Fibroblast of skin of right biceps (primary cell): ENCODE measurements at regions not wholly inside any gene's neighbourhood (a gene's known extent, or its start where the extent isn't known, plus 50 kb on each side); places are given as distances from the start of the nearest gene placed in this dataset.
A peak's percentile ranks its signal among the peaks of the same experiment; 100 is the strongest.
"Not testable (repeated sequence)": the region's sequence is repeated elsewhere in the genome, so short reads cannot be mapped to it uniquely, and the experiment has no call there.

Experiments
- DNase-seq: peaks from one replicate; pipeline ENCODE4 v3.0.0-alpha.2; 2013

- no peak for DNase-seq
Observed at GRCh38 chrX:37509349-37509748, 62.1 kb upstream of the LANCL3 start.

DNA sequence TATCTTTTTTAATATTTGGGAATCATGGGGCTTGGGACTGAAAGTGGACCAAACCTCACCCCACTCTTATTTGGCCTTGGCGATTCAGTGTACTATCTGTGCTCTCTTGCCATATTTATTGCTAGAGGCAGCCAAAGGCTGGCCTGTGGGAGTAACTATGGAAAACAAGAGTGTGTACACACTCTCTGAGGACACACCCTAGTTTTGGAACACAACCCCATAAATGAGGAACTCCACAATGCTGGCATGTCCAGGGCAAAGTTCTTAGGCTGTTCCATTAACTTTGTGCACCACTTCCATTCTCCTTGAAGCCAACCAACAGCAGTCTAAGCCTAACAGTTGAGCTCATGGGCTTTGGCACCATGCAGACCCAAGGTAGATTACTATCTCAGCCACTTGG is 54.9 kb upstream of the LANCL3 start:
- not testable (repeated sequence) for DNase-seq

DNA sequence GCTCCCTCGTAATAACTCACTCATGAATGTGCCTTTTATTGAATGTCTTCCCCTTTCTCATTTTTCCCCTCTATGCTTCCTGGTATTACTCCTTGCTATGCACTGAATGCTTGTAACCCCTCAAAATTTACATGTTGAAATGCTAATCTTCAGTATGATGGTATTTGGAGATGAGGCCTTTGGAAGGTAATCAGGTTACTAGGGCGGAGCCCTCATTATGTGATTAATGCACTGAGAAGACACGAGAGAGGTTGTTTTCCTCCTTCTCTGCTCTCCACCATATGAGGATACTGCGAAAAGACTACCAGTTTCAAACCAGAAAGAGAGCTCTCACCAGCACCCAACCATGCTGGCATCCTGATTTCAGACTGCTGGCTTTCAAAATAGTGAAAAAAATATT is 52.2 kb upstream of the LANCL3 start:
- not testable (repeated sequence) for DNase-seq

DNA sequence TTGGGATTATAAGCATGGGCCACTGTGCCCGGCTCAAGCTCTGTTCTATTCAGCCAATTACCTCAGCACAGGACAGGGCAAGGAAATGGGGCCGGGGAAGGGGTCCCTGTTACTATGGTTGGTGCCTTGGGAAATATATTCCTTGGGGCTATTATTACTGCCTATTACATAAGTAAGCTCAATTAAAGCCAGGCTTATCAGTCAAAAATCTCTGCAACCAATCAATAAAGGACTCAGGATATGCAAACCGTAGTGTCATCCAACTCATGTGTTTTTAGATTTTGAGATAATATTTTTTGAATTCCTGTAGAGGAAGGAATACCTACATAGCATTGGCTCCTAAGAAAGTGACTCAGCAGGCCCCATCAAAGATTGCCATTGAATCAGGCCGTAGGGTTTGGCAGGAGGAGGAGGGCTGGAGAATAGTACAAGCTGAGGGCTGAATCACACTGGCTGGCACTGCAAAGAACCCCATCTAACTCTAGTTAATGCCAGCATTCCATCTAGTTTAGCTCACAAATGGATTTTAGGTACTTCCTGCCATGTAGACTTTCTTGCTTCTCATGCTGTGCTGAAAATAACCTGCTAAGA is 50.5 kb upstream of the LANCL3 start:
- DNase-seq = peak; percentile 14
